ACHN (cell line): ENCODE measurements at regions not wholly inside any gene's neighbourhood (a gene's known extent, or its start where the extent isn't known, plus 50 kb on each side); places are given as distances from the start of the nearest gene placed in this dataset.
"Not testable (repeated sequence)": the region's sequence is repeated elsewhere in the genome, so short reads cannot be mapped to it uniquely, and the experiment has no call there.

Experiments
- DNase-seq: peaks from one replicate; pipeline ENCODE4 v3.0.0-alpha.2; 2015
- in situ Hi-C: cut with HindIII; loops from 2 replicates; pipeline ENCODE4 v1.10.0; 2017; ENCODE audit warnings: low sequenced_read_pairs, low pct_ligation_motif_present, low pct_unique_long_range_greater_than_20kb

DNA sequence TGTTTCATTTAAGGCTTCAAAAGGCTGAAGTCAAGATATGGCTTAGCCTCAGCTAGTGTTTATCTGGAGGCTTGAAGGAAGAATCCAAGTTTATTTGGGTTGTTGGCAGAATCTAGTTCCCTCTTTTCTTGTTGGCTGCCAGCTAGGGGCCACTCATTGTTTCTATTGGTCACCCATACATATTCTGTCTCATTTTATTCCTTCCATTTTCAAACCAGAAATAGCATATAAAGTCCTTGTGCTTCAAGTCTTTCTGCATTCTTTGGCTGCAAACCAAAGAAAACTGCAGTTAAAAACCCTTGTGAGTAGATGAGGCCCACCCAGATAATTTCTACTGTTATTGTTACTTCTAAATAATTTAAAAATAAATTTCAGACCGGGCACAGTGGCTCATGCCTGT is 301.7 kb downstream of the OXSM start:
- DNase-seq = no peak

DNA sequence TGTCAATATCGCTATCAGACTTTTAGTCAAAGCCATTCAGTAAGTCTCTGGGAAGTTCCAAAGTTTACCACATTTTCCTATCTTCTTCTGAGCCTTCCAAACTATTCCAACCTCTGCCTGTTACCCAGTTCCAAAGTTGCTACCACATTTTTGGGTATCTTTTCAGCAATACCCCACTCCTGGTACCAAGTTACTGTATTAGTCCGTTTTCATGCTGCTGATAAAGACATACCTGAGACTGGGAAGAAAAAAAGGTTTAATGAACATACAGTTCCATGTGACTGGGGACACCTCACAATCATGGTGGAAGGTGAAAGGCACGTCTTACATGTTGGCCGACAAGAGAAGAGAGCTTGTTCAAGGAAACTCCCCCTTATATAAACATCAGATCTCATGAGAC is 307.2 kb downstream of the OXSM start:
- in situ Hi-C loops, DNase-seq: not testable (repeated sequence)

More for the DNA sequence above, 301.7 kb downstream of the OXSM start:
- in situ Hi-C loops = no loop called here

DNA sequence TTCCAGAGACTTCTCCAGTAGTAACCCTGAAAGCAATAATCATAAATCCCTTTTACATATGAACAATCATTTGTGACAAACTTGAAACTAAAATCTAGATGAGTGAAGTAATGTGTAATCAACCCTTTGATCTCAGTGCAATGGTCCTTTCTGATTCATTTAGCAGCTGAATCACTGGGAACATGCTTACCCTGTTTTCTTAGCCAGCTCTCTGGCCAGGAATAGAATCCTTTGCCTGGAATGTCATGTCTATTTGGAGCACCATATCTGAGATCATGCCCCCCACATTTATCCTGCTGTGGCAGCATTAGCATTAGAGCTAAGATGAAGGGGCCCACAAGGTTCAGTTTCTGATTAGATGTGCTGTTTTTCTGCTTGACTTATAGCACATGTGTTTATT is 309.8 kb downstream of the OXSM start:
- DNase-seq = no peak
- in situ Hi-C loops = no loop called here

GRCh38 chr3:26100176-26100575 is 310.3 kb downstream of the OXSM start:
- no peak for DNase-seq
- in situ Hi-C loops = no loop called here

- in situ Hi-C loops = no loop called here
- no peak for DNase-seq
These were observed 312.5 kb downstream of the OXSM start for GRCh38 chr3:26102376-26102775.

DNA sequence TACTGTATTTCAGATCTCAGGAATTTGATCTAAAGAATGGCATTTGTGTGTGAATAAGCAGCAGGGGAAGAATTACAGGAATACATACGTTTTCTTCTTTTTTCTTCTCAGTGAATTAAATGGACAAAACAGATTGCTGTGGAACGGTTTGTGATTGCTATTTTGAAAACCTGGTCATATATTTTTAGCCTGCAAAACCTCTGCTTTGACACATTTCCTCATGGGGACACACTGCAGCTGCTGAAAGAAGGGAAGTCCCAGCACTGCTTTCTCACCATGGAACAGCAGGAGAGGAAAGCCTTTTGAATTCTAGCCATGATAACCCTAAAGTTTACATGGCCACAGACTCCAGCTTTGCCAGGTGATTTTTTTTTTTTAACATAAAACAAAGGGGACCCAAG is 315.0 kb downstream of the OXSM start:
- no peak for DNase-seq
- in situ Hi-C loops = no loop called here

GRCh38 chr3:26105261-26105660 is 315.4 kb downstream of the OXSM start:
- DNase-seq = no peak
- in situ Hi-C loops = no loop called here

DNA sequence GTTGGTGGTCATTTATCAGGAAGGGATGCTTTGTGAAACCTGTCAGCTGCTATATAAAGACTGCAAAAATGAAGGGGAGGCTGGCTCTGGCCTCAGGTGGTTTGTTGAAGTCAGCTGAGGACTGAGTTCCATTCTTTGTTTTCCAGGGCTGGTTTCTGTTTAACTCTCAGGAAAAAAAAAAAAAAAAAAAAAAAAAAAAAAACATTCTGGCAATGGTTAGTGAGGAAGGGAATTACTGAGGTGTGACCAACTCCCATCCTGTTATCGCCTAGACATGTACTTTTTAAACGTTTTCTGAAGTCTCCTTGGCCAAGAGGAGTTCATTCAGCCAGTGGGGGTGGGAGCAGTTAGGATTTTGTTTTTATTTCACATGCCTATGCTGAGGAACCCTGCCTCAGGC is 316.3 kb downstream of the OXSM start:
- in situ Hi-C loops = no loop called here
- no peak for DNase-seq

- in situ Hi-C loops = no loop called here
These were observed 319.1 kb downstream of the OXSM start for GRCh38 chr3:26108846-26109489.

GRCh38 chr3:26114851-26115250 is 325.0 kb downstream of the OXSM start:
- in situ Hi-C loops = no loop called here
- no peak for DNase-seq

More at GRCh38 chr3:26108846-26109489, 319.1 kb downstream of the OXSM start:
- DNase-seq = no peak

GRCh38 chr3:26118165-26118564 is 328.3 kb downstream of the OXSM start:
- no peak for DNase-seq
- in situ Hi-C loops = no loop called here

- in situ Hi-C loops = no loop called here
- DNase-seq = no peak
These were observed 343.1 kb downstream of the OXSM start for GRCh38 chr3:26132942-26133341.

DNA sequence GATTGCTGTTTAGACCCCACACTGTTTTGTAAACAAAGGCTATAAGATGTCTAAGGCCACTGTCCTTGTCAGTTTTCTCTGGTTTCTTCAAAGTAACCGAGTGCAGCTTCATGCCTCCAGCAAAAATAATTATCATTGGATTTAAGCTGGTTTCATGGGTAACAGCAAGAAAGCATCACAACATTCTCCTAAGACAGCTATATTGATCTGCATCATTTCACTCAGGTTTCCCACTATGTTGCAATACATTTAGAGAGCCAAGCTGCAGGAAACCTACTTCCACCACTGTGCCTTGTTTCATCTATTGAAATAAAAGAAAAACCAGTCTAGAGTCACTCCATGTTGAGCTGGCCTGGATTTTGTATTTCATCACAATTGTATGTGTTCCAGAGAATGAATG is 351.4 kb downstream of the OXSM start:
- DNase-seq = no peak
- in situ Hi-C loops = no loop called here

GRCh38 chr3:26145769-26146168 is 355.9 kb downstream of the OXSM start:
- in situ Hi-C loops = no loop called here

GRCh38 chr3:26157428-26157827 is 367.5 kb downstream of the OXSM start:
- DNase-seq, in situ Hi-C loops: not testable (repeated sequence)

More at GRCh38 chr3:26145769-26146168, 355.9 kb downstream of the OXSM start:
- DNase-seq = no peak

- in situ Hi-C loops = no loop called here
- DNase-seq = no peak
These were observed 381.1 kb downstream of the OXSM start for GRCh38 chr3:26171006-26171405.

DNA sequence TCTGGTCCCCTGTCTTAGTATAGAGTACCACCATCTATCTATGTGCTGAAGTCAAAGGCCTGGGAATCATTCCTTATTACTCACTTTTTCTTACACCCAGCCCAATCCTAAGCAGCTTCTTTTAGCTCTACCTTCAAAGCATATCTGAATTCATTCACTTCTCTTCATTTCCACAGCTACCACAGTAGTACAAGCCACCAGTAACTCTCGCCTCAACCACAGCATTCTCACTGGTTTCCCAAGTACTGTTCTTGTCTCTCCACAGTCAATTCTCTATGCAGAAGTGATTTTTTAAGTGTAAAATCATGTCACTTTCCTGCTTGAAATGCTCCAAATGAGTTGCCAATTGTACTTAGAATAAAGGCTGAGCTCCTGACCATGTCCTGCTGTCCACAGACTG is 401.7 kb downstream of the OXSM start:
- DNase-seq = no peak
- in situ Hi-C loops = no loop called here

DNA sequence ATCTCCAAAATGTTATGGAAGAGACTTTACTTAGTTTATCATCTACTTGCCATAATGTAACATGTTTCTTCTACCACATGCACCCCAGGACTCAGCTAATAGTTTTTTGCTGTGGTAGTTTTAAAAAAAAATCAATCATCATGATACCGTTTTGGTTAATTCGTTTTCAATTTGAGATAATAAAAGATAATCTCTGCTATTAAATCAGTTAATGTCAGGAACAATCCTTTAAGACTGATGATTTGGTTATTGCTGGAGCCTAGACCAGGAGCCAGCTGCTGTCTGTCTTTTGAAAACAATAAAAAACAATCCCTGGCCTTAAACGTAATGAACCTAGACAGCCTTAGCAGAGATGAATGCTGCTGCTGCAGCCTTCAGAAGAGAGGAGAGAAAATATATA is 403.7 kb downstream of the OXSM start:
- in situ Hi-C loops = no loop called here
- DNase-seq = no peak

DNA sequence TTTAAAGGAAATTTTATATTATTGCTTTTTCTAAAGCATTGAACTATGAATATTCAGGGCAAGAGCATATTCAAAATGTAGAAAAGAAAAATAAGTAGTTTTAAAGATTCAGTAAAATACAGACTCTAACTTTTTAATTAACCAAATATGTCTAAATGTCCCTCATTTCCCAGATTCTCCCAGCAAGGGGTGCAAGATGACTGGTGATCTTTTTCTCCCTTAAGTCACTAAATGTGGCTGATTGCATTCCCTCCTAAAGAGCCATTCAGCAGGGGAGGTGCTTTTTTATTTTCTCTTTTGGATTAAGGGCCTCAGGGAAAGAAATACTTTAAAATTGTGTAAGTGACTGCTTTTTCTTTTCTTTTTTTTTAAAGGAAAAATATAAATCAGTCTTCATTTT is 406.9 kb downstream of the OXSM start:
- no peak for DNase-seq
- in situ Hi-C loops = no loop called here

GRCh38 chr3:26198609-26199008 is 408.7 kb downstream of the OXSM start:
- DNase-seq = no peak
- in situ Hi-C loops = no loop called here

- in situ Hi-C loops = no loop called here
- no peak for DNase-seq
These were observed 412.3 kb downstream of the OXSM start for GRCh38 chr3:26202169-26202568.
